ENCODE measurements at regions not wholly inside any gene's neighbourhood (a gene's known extent, or its start where the extent isn't known, plus 50 kb on each side); places are given as distances from the start of the nearest gene placed in this dataset.
A peak's percentile ranks its signal among the peaks of the same experiment; 100 is the strongest.

DNA sequence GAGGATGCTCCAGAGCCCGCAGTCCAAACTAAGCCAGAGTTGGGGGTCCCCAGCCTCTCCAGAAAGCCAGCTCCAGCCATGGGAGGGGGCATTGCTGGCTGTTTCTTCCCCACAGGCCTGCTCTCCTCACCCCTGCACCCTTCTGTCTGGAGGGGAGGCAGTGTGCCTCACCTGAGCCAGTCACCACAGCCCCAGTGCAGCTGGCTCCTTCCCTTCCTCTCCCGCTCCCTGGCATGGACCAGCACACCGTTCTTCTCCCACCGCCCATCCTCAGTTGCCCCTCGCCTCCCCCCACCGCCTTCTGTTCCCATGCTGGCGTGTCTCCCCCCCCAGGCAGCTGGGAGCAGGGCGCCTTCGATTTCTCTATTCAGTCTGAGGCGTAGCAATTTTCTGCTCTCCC is 110.5 kb upstream of the THY1 start:
- ATAC-seq, result peak; percentile 4; the same call in 1 of the 3 replicates

DNA sequence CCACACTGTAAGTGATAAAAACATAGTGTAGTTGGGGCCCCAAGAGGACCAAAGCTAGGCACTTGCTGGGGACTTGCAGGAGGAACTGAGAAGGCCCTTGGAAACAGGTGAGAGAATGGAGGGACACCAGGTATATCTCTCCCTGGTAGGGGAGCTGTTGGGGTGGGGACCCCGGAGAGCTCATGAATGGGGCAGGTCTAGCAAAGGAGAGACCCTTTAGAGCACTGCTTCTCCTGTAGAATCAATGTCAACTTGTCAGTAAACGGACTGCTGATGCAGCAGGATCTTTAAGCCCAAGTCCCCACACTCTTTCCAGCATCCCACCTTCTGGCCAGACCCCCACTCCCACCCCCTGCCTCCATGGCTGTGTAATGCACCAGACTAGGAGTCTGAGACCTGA is 109.6 kb upstream of the THY1 start:
- ATAC-seq, result no peak
- TF ChIP-seq ISL1 (CRISPR knock-in tag; IDR thresholded peaks at IDR 0.05) (no peak), CSDC2 (CRISPR knock-in tag; IDR thresholded peaks at IDR 0.05) (no peak)

More for the DNA sequence above, 110.5 kb upstream of the THY1 start:
- TF ChIP-seq, protein P1, sequence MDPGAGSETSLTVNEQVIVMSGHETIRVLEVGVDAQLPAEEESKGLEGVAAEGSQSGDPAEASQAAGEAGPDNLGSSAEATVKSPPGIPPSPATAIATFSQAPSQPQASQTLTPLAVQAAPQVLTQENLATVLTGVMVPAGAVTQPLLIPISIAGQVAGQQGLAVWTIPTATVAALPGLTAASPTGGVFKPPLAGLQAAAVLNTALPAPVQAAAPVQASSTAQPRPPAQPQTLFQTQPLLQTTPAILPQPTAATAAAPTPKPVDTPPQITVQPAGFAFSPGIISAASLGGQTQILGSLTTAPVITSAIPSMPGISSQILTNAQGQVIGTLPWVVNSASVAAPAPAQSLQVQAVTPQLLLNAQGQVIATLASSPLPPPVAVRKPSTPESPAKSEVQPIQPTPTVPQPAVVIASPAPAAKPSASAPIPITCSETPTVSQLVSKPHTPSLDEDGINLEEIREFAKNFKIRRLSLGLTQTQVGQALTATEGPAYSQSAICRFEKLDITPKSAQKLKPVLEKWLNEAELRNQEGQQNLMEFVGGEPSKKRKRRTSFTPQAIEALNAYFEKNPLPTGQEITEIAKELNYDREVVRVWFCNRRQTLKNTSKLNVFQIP (CRISPR knock-in tag; IDR thresholded peaks at IDR 0.05; ENCODE audit: borderline replicate concordance, low read depth), result no peak
- TF ChIP-seq ZNF70 (CRISPR knock-in tag; IDR thresholded peaks at IDR 0.05) (no peak), CSDC2 (CRISPR knock-in tag; IDR thresholded peaks at IDR 0.05) (no peak), BACH2 (CRISPR knock-in tag; IDR thresholded peaks at IDR 0.05; ENCODE audit: borderline replicate concordance) (no peak), ARNTL (CRISPR knock-in tag; IDR thresholded peaks at IDR 0.05; ENCODE audit: borderline replicate concordance, low read depth) (no peak), RARB (CRISPR knock-in tag; IDR thresholded peaks at IDR 0.05) (no peak), TOX (CRISPR knock-in tag; IDR thresholded peaks at IDR 0.05; ENCODE audit: borderline replicate concordance) (no peak), PPARA (CRISPR knock-in tag; IDR thresholded peaks at IDR 0.05; ENCODE audit: borderline replicate concordance) (no peak), GLIS3 (CRISPR knock-in tag; IDR thresholded peaks at IDR 0.05) (no peak), SNAI2 (CRISPR knock-in tag; IDR thresholded peaks at IDR 0.05) (no peak), ISL1 (CRISPR knock-in tag; IDR thresholded peaks at IDR 0.05) (no peak)
- TF ChIP-seq, protein P2, sequence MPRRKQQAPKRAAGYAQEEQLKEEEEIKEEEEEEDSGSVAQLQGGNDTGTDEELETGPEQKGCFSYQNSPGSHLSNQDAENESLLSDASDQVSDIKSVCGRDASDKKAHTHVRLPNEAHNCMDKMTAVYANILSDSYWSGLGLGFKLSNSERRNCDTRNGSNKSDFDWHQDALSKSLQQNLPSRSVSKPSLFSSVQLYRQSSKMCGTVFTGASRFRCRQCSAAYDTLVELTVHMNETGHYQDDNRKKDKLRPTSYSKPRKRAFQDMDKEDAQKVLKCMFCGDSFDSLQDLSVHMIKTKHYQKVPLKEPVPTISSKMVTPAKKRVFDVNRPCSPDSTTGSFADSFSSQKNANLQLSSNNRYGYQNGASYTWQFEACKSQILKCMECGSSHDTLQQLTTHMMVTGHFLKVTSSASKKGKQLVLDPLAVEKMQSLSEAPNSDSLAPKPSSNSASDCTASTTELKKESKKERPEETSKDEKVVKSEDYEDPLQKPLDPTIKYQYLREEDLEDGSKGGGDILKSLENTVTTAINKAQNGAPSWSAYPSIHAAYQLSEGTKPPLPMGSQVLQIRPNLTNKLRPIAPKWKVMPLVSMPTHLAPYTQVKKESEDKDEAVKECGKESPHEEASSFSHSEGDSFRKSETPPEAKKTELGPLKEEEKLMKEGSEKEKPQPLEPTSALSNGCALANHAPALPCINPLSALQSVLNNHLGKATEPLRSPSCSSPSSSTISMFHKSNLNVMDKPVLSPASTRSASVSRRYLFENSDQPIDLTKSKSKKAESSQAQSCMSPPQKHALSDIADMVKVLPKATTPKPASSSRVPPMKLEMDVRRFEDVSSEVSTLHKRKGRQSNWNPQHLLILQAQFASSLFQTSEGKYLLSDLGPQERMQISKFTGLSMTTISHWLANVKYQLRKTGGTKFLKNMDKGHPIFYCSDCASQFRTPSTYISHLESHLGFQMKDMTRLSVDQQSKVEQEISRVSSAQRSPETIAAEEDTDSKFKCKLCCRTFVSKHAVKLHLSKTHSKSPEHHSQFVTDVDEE (CRISPR knock-in tag; IDR thresholded peaks at IDR 0.05), result no peak
- TF ChIP-seq, protein P3, sequence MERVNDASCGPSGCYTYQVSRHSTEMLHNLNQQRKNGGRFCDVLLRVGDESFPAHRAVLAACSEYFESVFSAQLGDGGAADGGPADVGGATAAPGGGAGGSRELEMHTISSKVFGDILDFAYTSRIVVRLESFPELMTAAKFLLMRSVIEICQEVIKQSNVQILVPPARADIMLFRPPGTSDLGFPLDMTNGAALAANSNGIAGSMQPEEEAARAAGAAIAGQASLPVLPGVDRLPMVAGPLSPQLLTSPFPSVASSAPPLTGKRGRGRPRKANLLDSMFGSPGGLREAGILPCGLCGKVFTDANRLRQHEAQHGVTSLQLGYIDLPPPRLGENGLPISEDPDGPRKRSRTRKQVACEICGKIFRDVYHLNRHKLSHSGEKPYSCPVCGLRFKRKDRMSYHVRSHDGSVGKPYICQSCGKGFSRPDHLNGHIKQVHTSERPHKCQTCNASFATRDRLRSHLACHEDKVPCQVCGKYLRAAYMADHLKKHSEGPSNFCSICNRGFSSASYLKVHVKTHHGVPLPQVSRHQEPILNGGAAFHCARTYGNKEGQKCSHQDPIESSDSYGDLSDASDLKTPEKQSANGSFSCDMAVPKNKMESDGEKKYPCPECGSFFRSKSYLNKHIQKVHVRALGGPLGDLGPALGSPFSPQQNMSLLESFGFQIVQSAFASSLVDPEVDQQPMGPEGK (CRISPR knock-in tag; IDR thresholded peaks at IDR 0.05; ENCODE audit: borderline replicate concordance), result no peak

DNA sequence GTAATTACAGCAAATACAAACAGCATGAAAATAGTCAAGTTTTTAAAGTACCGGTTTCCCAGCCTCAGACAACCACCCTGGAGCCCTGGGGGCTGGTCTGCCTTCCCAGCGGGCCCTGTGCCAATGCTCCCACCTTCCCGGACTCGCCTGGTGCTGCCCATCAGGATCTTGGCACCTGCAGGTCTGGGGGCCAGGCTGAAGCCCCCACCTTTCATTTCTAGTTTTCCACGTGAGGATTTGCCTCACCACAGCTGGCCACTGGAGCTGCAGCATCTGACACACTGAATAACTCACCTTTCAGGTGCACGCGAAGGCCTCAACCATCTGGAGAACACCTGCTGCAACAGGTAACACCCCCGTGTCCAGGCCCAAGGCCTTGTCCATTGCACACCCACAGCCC is 108.7 kb upstream of the THY1 start:
- no peak for ATAC-seq
- TF ChIP-seq ZNF565 (CRISPR knock-in tag; conservative IDR thresholded peaks at IDR 0.05; ENCODE audit: low read depth) (no peak), CSDC2 (CRISPR knock-in tag; IDR thresholded peaks at IDR 0.05) (no peak), ZNF70 (CRISPR knock-in tag; IDR thresholded peaks at IDR 0.05) (no peak), TCF4 (CRISPR knock-in tag; IDR thresholded peaks at IDR 0.05; ENCODE audit: borderline replicate concordance) (no peak), ZC3H10 (CRISPR knock-in tag; IDR thresholded peaks at IDR 0.05) (no peak), ZNF8 (CRISPR knock-in tag; IDR thresholded peaks at IDR 0.05) (no peak), TOX (CRISPR knock-in tag; IDR thresholded peaks at IDR 0.05; ENCODE audit: borderline replicate concordance) (no peak), PPARA (CRISPR knock-in tag; IDR thresholded peaks at IDR 0.05; ENCODE audit: borderline replicate concordance) (no peak), OSR1 (CRISPR knock-in tag; IDR thresholded peaks at IDR 0.05) (no peak), ARNTL (CRISPR knock-in tag; IDR thresholded peaks at IDR 0.05; ENCODE audit: borderline replicate concordance, low read depth) (no peak)
- TF ChIP-seq, protein P2 (CRISPR knock-in tag; IDR thresholded peaks at IDR 0.05), result no peak
- TF ChIP-seq, protein P1 (CRISPR knock-in tag; IDR thresholded peaks at IDR 0.05; ENCODE audit: borderline replicate concordance, low read depth), result no peak
